ENCODE measurements at regions not wholly inside any gene's neighbourhood (a gene's known extent, or its start where the extent isn't known, plus 50 kb on each side); places are given as distances from the start of the nearest gene placed in this dataset.

GRCh38 chr6:149216459-149216858, 101.1 kb upstream of the TAB2 start:
- DNase-seq (ENCODE audit: low read depth): no peak

- DNase-seq (ENCODE audit: low read depth): no peak
Measured at GRCh38 chr6:149217466-149217888, 100.0 kb upstream of the TAB2 start.

GRCh38 chr6:149218471-149218870, 99.0 kb upstream of the TAB2 start:
- no peak for DNase-seq (ENCODE audit: low read depth)

GRCh38 chr6:149218915-149219314, 98.6 kb upstream of the TAB2 start:
- no peak for DNase-seq (ENCODE audit: low read depth)

GRCh38 chr6:149220882-149221773, 96.4 kb upstream of the TAB2 start:
- no peak for DNase-seq (ENCODE audit: low read depth)

- no peak for DNase-seq (ENCODE audit: low read depth)
Measured at GRCh38 chr6:149221774-149222070, 95.8 kb upstream of the TAB2 start.

- no peak for DNase-seq (ENCODE audit: low read depth)
Measured at GRCh38 chr6:149223120-149223903, 94.2 kb upstream of the TAB2 start.

- no peak for DNase-seq (ENCODE audit: low read depth)
Measured at GRCh38 chr6:149223904-149224351, 93.6 kb upstream of the TAB2 start.

- no peak for DNase-seq (ENCODE audit: low read depth)
Measured at GRCh38 chr6:149224399-149224798, 93.1 kb upstream of the TAB2 start.

- no peak for DNase-seq (ENCODE audit: low read depth)
Measured at GRCh38 chr6:149225370-149225769, 92.1 kb upstream of the TAB2 start.

GRCh38 chr6:149225946-149226345, 91.6 kb upstream of the TAB2 start:
- DNase-seq (ENCODE audit: low read depth): no peak

GRCh38 chr6:149227796-149228195, 89.7 kb upstream of the TAB2 start:
- DNase-seq (ENCODE audit: low read depth): no peak

GRCh38 chr6:149228311-149228955, 89.1 kb upstream of the TAB2 start:
- DNase-seq (ENCODE audit: low read depth): no peak

GRCh38 chr6:149229096-149229495, 88.4 kb upstream of the TAB2 start:
- DNase-seq (ENCODE audit: low read depth): no peak

- no peak for DNase-seq (ENCODE audit: low read depth)
Measured at GRCh38 chr6:149230712-149231460, 86.6 kb upstream of the TAB2 start.

- DNase-seq (ENCODE audit: low read depth): no peak
Measured at GRCh38 chr6:149231778-149232177, 85.7 kb upstream of the TAB2 start.

- DNase-seq (ENCODE audit: low read depth): no peak
Measured at GRCh38 chr6:149233056-149233715, 84.3 kb upstream of the TAB2 start.

- DNase-seq (ENCODE audit: low read depth): no peak
Measured at GRCh38 chr6:149234051-149234962, 83.2 kb upstream of the TAB2 start.

GRCh38 chr6:149235130-149235561, 82.4 kb upstream of the TAB2 start:
- no peak for DNase-seq (ENCODE audit: low read depth)

GRCh38 chr6:149236589-149236988, 80.9 kb upstream of the TAB2 start:
- DNase-seq (ENCODE audit: low read depth): no peak

Measured in CMK (cell line).